IMR-90 (cell line): ENCODE measurements at regions not wholly inside any gene's neighbourhood (a gene's known extent, or its start where the extent isn't known, plus 50 kb on each side); places are given as distances from the start of the nearest gene placed in this dataset.

Source experiments
- ATAC-seq: fragments of 200-7000 bp; cut with Tn5 transposase; 2 replicates; pipeline ENCODE4 v1.9.1; 2020; ENCODE audit warnings: low read depth, mild to moderate bottlenecking, moderate library complexity
- BruUV-seq: library from RNA; stranded (reverse); fragments of 400-500 nt; replicated peaks from 2 replicates; lab custom pipeline; 2021; lab: Mats Ljungman, UMichigan
- CTCF ChIA-PET: fragments of 300-600 bp; formaldehyde crosslinking; extraction: SDS; loops from one replicate; lab custom pipeline; 2021; ENCODE audit warnings: antibody characterized with exemption; lab: Yijun Ruan, JAX
- POLR2A ChIA-PET: fragments of 300-600 bp; sonication (Branson Sonifier 250); formaldehyde crosslinking; loops from one replicate; lab custom pipeline; 2022; ENCODE audit warnings: antibody characterized with exemption; ENCODE audit not compliant: unreplicated experiment; lab: Charles Lee
- DNase-seq: peaks from one replicate; pipeline ENCODE4 v3.0.0; 2013
- H2AFZ ChIP-seq: replicated peaks from 2 replicates; pipeline ENCODE3; 2013; ENCODE audit warnings: low read length, mild to moderate bottlenecking; ENCODE audit not compliant: poor library complexity
- H2AK5ac ChIP-seq: 2 replicates; pipeline ENCODE4 v1.6.1; 2013; ENCODE audit warnings: low read depth, low read length, inconsistent platforms
- H2AK9ac ChIP-seq: replicated peaks from 2 replicates; pipeline ENCODE3; 2013; ENCODE audit warnings: mild to moderate bottlenecking, low read depth, low read length, moderate library complexity; ENCODE audit not compliant: poor library complexity
- H2BK120ac ChIP-seq: 2 replicates; pipeline ENCODE4 v1.6.1; 2013; ENCODE audit warnings: low read depth, low read length, inconsistent platforms
- H2BK15ac ChIP-seq: 3 replicates; pipeline ENCODE4 v1.6.1; 2013; ENCODE audit warnings: low read depth, low read length, inconsistent platforms
- H2BK20ac ChIP-seq: 2 replicates; pipeline ENCODE4 v1.6.1; 2013; ENCODE audit warnings: low read depth, mild to moderate bottlenecking, inconsistent platforms, low read length, moderate library complexity
- H2BK5ac ChIP-seq: 2 replicates; pipeline ENCODE4 v1.6.1; 2013; ENCODE audit warnings: mild to moderate bottlenecking, low read depth, low read length, inconsistent platforms; ENCODE audit not compliant: poor library complexity, severe bottlenecking
- H3K14ac ChIP-seq: replicated peaks from 2 replicates; pipeline ENCODE4 v1.6.1; 2013; ENCODE audit warnings: low read depth, low read length, inconsistent platforms
- H3K18ac ChIP-seq: 2 replicates; pipeline ENCODE4 v1.6.1; 2013; ENCODE audit warnings: low read depth, low read length, control low read depth
- H3K23ac ChIP-seq: 2 replicates; pipeline ENCODE4 v1.6.1; 2013; ENCODE audit warnings: low read depth, low read length, inconsistent platforms
- H3K27ac ChIP-seq: 2 replicates; pipeline ENCODE4 v1.5.1; 2013; ENCODE audit warnings: mild to moderate bottlenecking, control low read depth, low read length; ENCODE audit not compliant: insufficient read depth
- H3K27me3 ChIP-seq: 2 replicates; pipeline ENCODE4 v1.6.1; 2013; ENCODE audit warnings: low read length; ENCODE audit not compliant: control insufficient read depth, insufficient read depth
- H3K36me3 ChIP-seq: 2 replicates; pipeline ENCODE4 v1.6.1; 2013; ENCODE audit warnings: low read length, mixed read lengths; ENCODE audit not compliant: control insufficient read depth, insufficient read depth
- H3K4ac ChIP-seq: 2 replicates; pipeline ENCODE4 v1.6.1; 2013; ENCODE audit warnings: low read depth, low read length, inconsistent platforms
- H3K4me1 ChIP-seq: 2 replicates; pipeline ENCODE4 v1.6.1; 2013; ENCODE audit warnings: low read length, mixed read lengths; ENCODE audit not compliant: control insufficient read depth, insufficient read depth
- H3K4me2 ChIP-seq: 2 replicates; pipeline ENCODE4 v1.6.1; 2013; ENCODE audit warnings: low read depth, mild to moderate bottlenecking, control low read depth, low read length, moderate library complexity
- H3K4me3 ChIP-seq: 2 replicates; pipeline ENCODE4 v1.5.1; 2013; ENCODE audit warnings: low read depth, mild to moderate bottlenecking, control low read depth, low read length, moderate library complexity; ENCODE audit not compliant: insufficient read depth
- H3K56ac ChIP-seq: 2 replicates; pipeline ENCODE4 v1.6.1; 2013; ENCODE audit warnings: low read length, inconsistent platforms; ENCODE audit not compliant: insufficient read depth; ENCODE audit errors: extremely low read depth
- H3K79me1 ChIP-seq, 2 experiments: 2 replicates each; pipeline ENCODE4 v1.6.1; 2013; ENCODE audit warnings: low read length in 2 of 2, inconsistent platforms in 1 of 2, low read depth in 1 of 2
- H3K9ac ChIP-seq: 2 replicates; pipeline ENCODE4 v1.6.1; 2013; ENCODE audit warnings: low read depth, low read length, control low read depth
- H3K9me1 ChIP-seq: 2 replicates; pipeline ENCODE4 v1.6.1; 2013; ENCODE audit warnings: low read length, inconsistent platforms; ENCODE audit not compliant: insufficient read depth
- H3K9me3 ChIP-seq: 2 replicates; pipeline ENCODE4 v1.6.1; 2013; ENCODE audit warnings: low read length; ENCODE audit not compliant: control insufficient read depth, insufficient read depth
- H4K20me1 ChIP-seq: 2 replicates; pipeline ENCODE4 v1.6.1; 2013; ENCODE audit warnings: low read length, inconsistent platforms; ENCODE audit not compliant: insufficient read depth
- H4K5ac ChIP-seq: 2 replicates; pipeline ENCODE4 v1.6.1; 2013; ENCODE audit warnings: mild to moderate bottlenecking, low read depth, low read length, control low read depth
- H4K8ac ChIP-seq, 2 experiments: 2 replicates each; pipeline ENCODE4 v1.6.1; 2013; ENCODE audit warnings: low read depth in 2 of 2, low read length in 2 of 2, control low read depth in 1 of 2, inconsistent platforms in 1 of 2
- H4K91ac ChIP-seq: 2 replicates; pipeline ENCODE4 v1.6.1; 2013; ENCODE audit warnings: low read depth, low read length, inconsistent platforms; ENCODE audit not compliant: insufficient read depth
- BHLHE40 ChIP-seq: fragments of 150-350 bp; IDR thresholded peaks from 2 replicates; pipeline ENCODE4 v1.6.1; 2016; ENCODE audit warnings: mild to moderate bottlenecking, low read depth, low read length
- CEBPB ChIP-seq: IDR thresholded peaks from 2 replicates; pipeline ENCODE4 v1.6.1; 2012; ENCODE audit warnings: low read depth, low read length, improper control_type of control experiment
- CHD1 ChIP-seq: IDR thresholded peaks from 2 replicates; pipeline ENCODE4 v1.6.1; 2012; ENCODE audit warnings: low read depth, low read length, improper control_type of control experiment
- CTCF ChIP-seq: conservative IDR thresholded peaks from 2 replicates; pipeline ENCODE4 v1.5.1; 2012; ENCODE audit warnings: mild to moderate bottlenecking, low read depth, low read length, improper control_type of control experiment
- ELK1 ChIP-seq: fragments of 150-350 bp; IDR thresholded peaks from 2 replicates; pipeline ENCODE4 v1.6.1; 2016; ENCODE audit warnings: low read depth, mild to moderate bottlenecking, low read length, moderate library complexity, borderline replicate concordance
- FOS ChIP-seq: fragments of 150-350 bp; IDR thresholded peaks from 2 replicates; pipeline ENCODE4 v1.6.1; 2016; ENCODE audit warnings: low read depth, low read length
- MAFK ChIP-seq: IDR thresholded peaks from 2 replicates; pipeline ENCODE4 v1.6.1; 2012; ENCODE audit warnings: low read depth, low read length, improper control_type of control experiment
- MAZ ChIP-seq: IDR thresholded peaks from 2 replicates; pipeline ENCODE4 v1.6.1; 2012; ENCODE audit warnings: low read depth, mild to moderate bottlenecking, low read length, improper control_type of control experiment, moderate library complexity, borderline replicate concordance
- MXI1 ChIP-seq: IDR thresholded peaks from 2 replicates; pipeline ENCODE4 v1.6.1; 2012; ENCODE audit warnings: low read depth, mild to moderate bottlenecking, low read length, moderate library complexity, borderline replicate concordance
- NFE2L2 ChIP-seq: fragments of 150-350 bp; IDR thresholded peaks from 2 replicates; pipeline ENCODE4 v1.6.1; 2016; ENCODE audit warnings: low read depth, mild to moderate bottlenecking, low read length
- POLR2A ChIP-seq: IDR thresholded peaks from 2 replicates; pipeline ENCODE4 v1.6.1; 2012; ENCODE audit warnings: mild to moderate bottlenecking, low read depth, low read length
- RAD21 ChIP-seq: IDR thresholded peaks from 2 replicates; pipeline ENCODE4 v1.6.1; 2012; ENCODE audit warnings: low read length, improper control_type of control experiment
- RCOR1 ChIP-seq: IDR thresholded peaks from 2 replicates; pipeline ENCODE4 v1.6.1; 2012; ENCODE audit warnings: mild to moderate bottlenecking, low read length, improper control_type of control experiment; ENCODE audit not compliant: insufficient replicate concordance
- RFX5 ChIP-seq: IDR thresholded peaks from 2 replicates; pipeline ENCODE4 v1.8.0; 2012; ENCODE audit warnings: low read depth, mild to moderate bottlenecking, low read length, moderate library complexity
- SMC3 ChIP-seq: fragments of 150-350 bp; IDR thresholded peaks from 2 replicates; pipeline ENCODE4 v1.6.1; 2016; ENCODE audit warnings: low read depth, mild to moderate bottlenecking, antibody characterized with exemption, low read length, moderate library complexity
- USF2 ChIP-seq: fragments of 150-350 bp; IDR thresholded peaks from 2 replicates; pipeline ENCODE4 v1.6.1; 2017; ENCODE audit warnings: mild to moderate bottlenecking, antibody characterized with exemption, low read length, low read depth
- WGBS, 2 experiments: methylation state at CpG; one replicate each; pipeline versions ENCODE4 v1.1.5 to v1.1.7; 2013; ENCODE audit warnings: missing lambda C conversion rate in 2 of 2; ENCODE audit not compliant: insufficient read length in 1 of 2; ENCODE audit errors: extremely low coverage in 2 of 2; 5-methylcytosine and 5-hydroxymethylcytosine counted together
- dilution Hi-C: fragments of 300-500 bp; cut with HindIII; formaldehyde crosslinking; loops from one replicate; pipeline ENCODE4 v1.14.3; 2018; ENCODE audit warnings: low sequenced_read_pairs; ENCODE audit not compliant: unreplicated experiment
- in situ Hi-C: fragments of 300-500 bp; cut with MboI; formaldehyde crosslinking; loops from 3 replicates; pipeline ENCODE4 v1.14.3; 2019; ENCODE audit warnings: low sequenced_read_pairs, inconsistent platforms, mixed read lengths
- intact Hi-C: fragments of 100-400 bp; cut with micrococcal nuclease; formaldehyde crosslinking; loops from 2 replicates; pipeline ENCODE4 v1.10.0; 2022

GRCh38 chr5:58224661-58225060 is 235.2 kb downstream of the PLK2 start:
- Histone ChIP-seq H3K23ac (no peak overlapping the region), H3K36me3 (no peaks in the 10 kb centered on the region), H3K4ac (no peak overlapping the region), H4K5ac (no peak overlapping the region), H4K8ac (no peak overlapping the region), H3K79me1 (no peaks in the 10 kb centered on the region), H4K91ac (no peak overlapping the region), H3K4me2 (no peak overlapping the region), H2AK5ac (no peak overlapping the region), H2AK9ac (no peak overlapping the region), H3K4me1 (peaks cover 2% of the 10 kb centered on the region; the same call in 1 of the 2 replicates), H3K4me3 (no peak overlapping the region), H3K14ac (no peak overlapping the region), H3K27me3 (no peaks in the 10 kb centered on the region), H2BK20ac (no peak overlapping the region), H3K27ac (no peak overlapping the region), H3K9me3 (no peaks in the 10 kb centered on the region), H2BK5ac (no peak overlapping the region), H4K20me1 (no peaks in the 10 kb centered on the region), H3K9ac (no peak overlapping the region), H2BK120ac (no peak overlapping the region), H2BK15ac (no peak overlapping the region), H3K9me1 (peaks cover 3% of the 10 kb centered on the region; the same call in 1 of the 2 replicates), H3K56ac (no peak overlapping the region), H3K18ac (no peak overlapping the region), H2AFZ (no peak overlapping the region)
- no peak for ATAC-seq
- ChIA-PET CTCF (no interaction called here), POLR2A (no interaction called here)
- dilution Hi-C loops, result no loop called here
- DNase-seq, result no peak
- TF ChIP-seq ELK1 (no peak), CEBPB (no peak), MAFK (no peak), CTCF (no peak), MXI1 (no peak), POLR2A (no peak), RCOR1 (no peak), RAD21 (no peak), NFE2L2 (no peak), SMC3 (no peak), RFX5 (no peak), FOS (no peak), CHD1 (no peak), MAZ (no peak), BHLHE40 (no peak), USF2 (no peak)
- no CpG with 5 or more reads among the region's 5 CpGs for WGBS, 2 experiments
- in situ Hi-C loops, result no loop called here
- no TSS peak for BruUV-seq
- intact Hi-C loops, result no loop called here
